GM21423 (cell line): ENCODE measurements at regions not wholly inside any gene's neighbourhood (a gene's known extent, or its start where the extent isn't known, plus 50 kb on each side); places are given as distances from the start of the nearest gene placed in this dataset.
"Not testable (repeated sequence)": the region's sequence is repeated elsewhere in the genome, so short reads cannot be mapped to it uniquely, and the experiment has no call there.

ENCODE experiments used
- ATAC-seq: cut with Tn5 transposase; IDR thresholded peaks from one replicate; pipeline ENCODE4 v1.9.1; 2021; ENCODE audit warnings: mild to moderate bottlenecking, moderate library complexity; ENCODE audit not compliant: unreplicated experiment

GRCh38 chr6:138656364-138657064 lies 117.1 kb upstream of the CCDC28A start:
- ATAC-seq: no peak

- no peak for ATAC-seq
Measured at GRCh38 chr6:138657065-138657425, 116.5 kb upstream of the CCDC28A start.

- ATAC-seq: no peak
Measured at GRCh38 chr6:138659998-138660397, 113.6 kb upstream of the CCDC28A start.

GRCh38 chr6:138662471-138662870 lies 111.1 kb upstream of the CCDC28A start:
- ATAC-seq: no peak

- no peak for ATAC-seq
Measured at GRCh38 chr6:138663892-138664291, 109.7 kb upstream of the CCDC28A start.

- no peak for ATAC-seq
Measured at GRCh38 chr6:138664745-138665144, 108.8 kb upstream of the CCDC28A start.

GRCh38 chr6:138666636-138667035 lies 106.9 kb upstream of the CCDC28A start:
- ATAC-seq: no peak

GRCh38 chr6:138667408-138667807 lies 106.2 kb upstream of the CCDC28A start:
- ATAC-seq: no peak

GRCh38 chr6:138671351-138671750 lies 102.2 kb upstream of the CCDC28A start:
- no peak for ATAC-seq

GRCh38 chr6:138673346-138674014 lies 100.1 kb upstream of the CCDC28A start:
- no peak for ATAC-seq

GRCh38 chr6:138674444-138674843 lies 99.1 kb upstream of the CCDC28A start:
- ATAC-seq: not testable (repeated sequence)

GRCh38 chr6:138677538-138677937 lies 96.0 kb upstream of the CCDC28A start:
- no peak for ATAC-seq

GRCh38 chr6:138678168-138678567 lies 95.4 kb upstream of the CCDC28A start:
- no peak for ATAC-seq

- ATAC-seq: no peak
Measured at GRCh38 chr6:138680085-138680484, 93.5 kb upstream of the CCDC28A start.

GRCh38 chr6:138681627-138682026 lies 91.9 kb upstream of the CCDC28A start:
- no peak for ATAC-seq

GRCh38 chr6:138682704-138683527 lies 90.7 kb upstream of the CCDC28A start:
- ATAC-seq: no peak

- no peak for ATAC-seq
Measured at GRCh38 chr6:138685257-138685656, 88.3 kb upstream of the CCDC28A start.

- ATAC-seq: no peak
Measured at GRCh38 chr6:138685781-138686180, 87.8 kb upstream of the CCDC28A start.

GRCh38 chr6:138688580-138688979 lies 85.0 kb upstream of the CCDC28A start:
- no peak for ATAC-seq

GRCh38 chr6:138689849-138690248 lies 83.7 kb upstream of the CCDC28A start:
- ATAC-seq: no peak

- no peak for ATAC-seq
Measured at GRCh38 chr6:138690975-138691594, 82.5 kb upstream of the CCDC28A start.
